CD14-positive monocyte (primary cell): ENCODE measurements at regions not wholly inside any gene's neighbourhood (a gene's known extent, or its start where the extent isn't known, plus 50 kb on each side); places are given as distances from the start of the nearest gene placed in this dataset.

Experiments used
- DNase-seq, 3 donors: peaks; one replicate each; pipeline ENCODE4 v3.0.0-alpha.2; 2011 to 2022
- H2AFZ ChIP-seq: 2 replicates; pipeline ENCODE4 v1.6.0; 2012; ENCODE audit warnings: mild to moderate bottlenecking, low read depth, low read length, inconsistent platforms; ENCODE audit not compliant: insufficient read depth, poor library complexity, severe bottlenecking
- H3K27ac ChIP-seq, 2 donors: 1 replicate in 1 of 2; 2 replicates in 1 of 2; pipeline ENCODE4 v1.5.1; 2012 to 2013; ENCODE audit warnings: low read length in 2 of 2, control low read depth in 1 of 2, inconsistent platforms in 1 of 2, low read depth in 1 of 2, mild to moderate bottlenecking in 1 of 2
- H3K27me3 ChIP-seq, 2 donors: one replicate each; pipeline versions ENCODE4 v1.6.0 to v1.6.1; 2011 to 2013; ENCODE audit warnings: low read length in 2 of 2; ENCODE audit not compliant: control insufficient read depth in 2 of 2, insufficient read depth in 2 of 2
- H3K36me3 ChIP-seq, 2 donors: replicated peaks in 1 of 2; 1 replicate in 1 of 2; 2 replicates in 1 of 2; pipeline versions ENCODE4 v1.5.1 to v1.6.1; 2012 to 2013; ENCODE audit warnings: low read length in 2 of 2, control low read depth in 1 of 2, inconsistent platforms in 1 of 2, mild to moderate bottlenecking in 1 of 2; ENCODE audit not compliant: insufficient read depth in 2 of 2, control insufficient read depth in 1 of 2
- H3K4me1 ChIP-seq, 2 donors: 1 replicate in 1 of 2; 2 replicates in 1 of 2; pipeline versions ENCODE4 v1.5.1 to v1.6.1; 2012 to 2013; ENCODE audit warnings: low read length in 2 of 2, control low read depth in 1 of 2, inconsistent platforms in 1 of 2, mild to moderate bottlenecking in 1 of 2, moderate library complexity in 1 of 2; ENCODE audit not compliant: insufficient read depth in 2 of 2, control insufficient read depth in 1 of 2
- H3K4me2 ChIP-seq: replicated peaks from 2 replicates; pipeline ENCODE3; 2012; ENCODE audit warnings: low read length, moderate library complexity, mild to moderate bottlenecking; ENCODE audit not compliant: poor library complexity, severe bottlenecking; ENCODE audit errors: extremely low read depth
- H3K4me3 ChIP-seq, 3 experiments: fragments of 200-600 bp in 1 of 3; sonication (generic) in 1 of 3; replicated peaks in 1 of 3; 1 replicate in 2 of 3; 2 replicates in 1 of 3; pipeline ENCODE4 v1.5.1; 2011 to 2013; ENCODE audit warnings: low read length in 3 of 3, mild to moderate bottlenecking in 3 of 3, control low read depth in 2 of 3, low read depth in 2 of 3, inconsistent platforms in 1 of 3, moderate library complexity in 1 of 3
- H3K79me2 ChIP-seq: 2 replicates; pipeline ENCODE4 v1.6.0; 2012; ENCODE audit warnings: mild to moderate bottlenecking, control low read depth, inconsistent platforms, low read length, moderate library complexity; ENCODE audit not compliant: insufficient read depth
- H3K9ac ChIP-seq: 2 replicates; pipeline ENCODE4 v1.6.0; 2017; ENCODE audit warnings: low read length, mild to moderate bottlenecking; ENCODE audit not compliant: insufficient read depth, poor library complexity, severe bottlenecking
- H3K9me3 ChIP-seq, 2 donors: replicated peaks in 1 of 2; 1 replicate in 1 of 2; 2 replicates in 1 of 2; pipeline versions ENCODE4 v1.5.1 to v1.6.1; 2012 to 2013; ENCODE audit warnings: low read length in 2 of 2, control low read depth in 1 of 2; ENCODE audit not compliant: control insufficient read depth in 1 of 2, insufficient read depth in 1 of 2
- H4K20me1 ChIP-seq: 2 replicates; pipeline ENCODE4 v1.6.0; 2012; ENCODE audit warnings: mild to moderate bottlenecking, low read length, control low read depth, moderate library complexity; ENCODE audit not compliant: insufficient read depth
- H3K27ac Mint-ChIP-seq, 7 donors: one replicate each; pipeline ENCODE4 v1.8.0; 2020; ENCODE audit warnings: mild to moderate bottlenecking in 7 of 7, mixed read lengths in 7 of 7, moderate library complexity in 6 of 7, inconsistent platforms in 2 of 7
- H3K27me3 Mint-ChIP-seq, 3 donors: one replicate each; pipeline ENCODE4 v1.8.0; 2021 to 2022; ENCODE audit warnings: low read depth in 3 of 3, mild to moderate bottlenecking in 3 of 3, mixed read lengths in 3 of 3, moderate library complexity in 3 of 3, inconsistent platforms in 1 of 3
- H3K36me3 Mint-ChIP-seq, 2 donors: one replicate each; pipeline ENCODE4 v1.8.0; 2020; ENCODE audit warnings: mixed read lengths in 2 of 2, inconsistent platforms in 1 of 2, mild to moderate bottlenecking in 1 of 2
- H3K4me1 Mint-ChIP-seq: one replicate; pipeline ENCODE4 v1.8.0; 2020; ENCODE audit warnings: mild to moderate bottlenecking, mixed read lengths
- H3K4me3 Mint-ChIP-seq, 2 donors: one replicate each; pipeline ENCODE4 v1.8.0; 2020; ENCODE audit warnings: mild to moderate bottlenecking in 2 of 2, mixed read lengths in 2 of 2, moderate library complexity in 1 of 2
- H3K9me3 Mint-ChIP-seq, 7 donors: one replicate each; pipeline ENCODE4 v1.8.0; 2020 to 2022; ENCODE audit warnings: mixed read lengths in 7 of 7, mild to moderate bottlenecking in 6 of 7, moderate library complexity in 6 of 7, inconsistent platforms in 2 of 7
- CTCF ChIP-seq: fragments of 200-600 bp; IDR thresholded peaks from one replicate; pipeline ENCODE4 v1.8.0; 2022; ENCODE audit warnings: antibody characterized with exemption, mild to moderate bottlenecking
- WGBS: methylation state at CpG from one replicate; pipeline ENCODE4 v1.1.5; 2013; ENCODE audit warnings: missing lambda C conversion rate; ENCODE audit not compliant: insufficient coverage; 5-methylcytosine and 5-hydroxymethylcytosine counted together
- intact Hi-C, 2 donors: fragments of 100-400 bp; cut with micrococcal nuclease; formaldehyde crosslinking; loops; one replicate each; pipeline versions ENCODE4 v1.15.0 to v1.15.1; 2023

- Histone ChIP-seq H2AFZ (no peak overlapping the region), H3K9ac (no peak overlapping the region)
- intact Hi-C loops = no loop called here
Observed at GRCh38 chr6:50978380-50979170, 159.9 kb downstream of the TFAP2B start.

GRCh38 chr6:50979171-50979525 lies 160.5 kb downstream of the TFAP2B start:
- no peaks in the 10 kb centered on the region for H3K4me1 ChIP-seq
- no CpG with 5 or more reads among the region's 2 CpGs for WGBS
- no peak overlapping the region for H3K27ac ChIP-seq
- no peaks in the 10 kb centered on the region for H3K36me3 ChIP-seq
- H3K27ac Mint-ChIP-seq = no peak overlapping the region
- H3K36me3 Mint-ChIP-seq = no peaks in the 10 kb centered on the region
- H3K27me3 Mint-ChIP-seq = peaks cover 0 to 4% (median 1%) of the 10 kb centered on the region in 3 donors
- H3K4me1 Mint-ChIP-seq = no peaks in the 10 kb centered on the region
- no peak overlapping the region for H3K4me2 ChIP-seq
- H3K79me2 ChIP-seq = no peaks in the 10 kb centered on the region
- peaks cover 0 to 1% (median 0%) of the 10 kb centered on the region in 7 donors for H3K9me3 Mint-ChIP-seq
- TF ChIP-seq CTCF = no peak
- H3K4me3 ChIP-seq = no peak overlapping the region
- DNase-seq = no peak
- no peak overlapping the region for H2AFZ ChIP-seq
- H3K4me3 Mint-ChIP-seq = no peak overlapping the region
- intact Hi-C loops = no loop called here
- H3K9ac ChIP-seq = no peak overlapping the region
- H3K9me3 ChIP-seq = no peaks in the 10 kb centered on the region
- no peaks in the 10 kb centered on the region for H4K20me1 ChIP-seq
- no peaks in the 10 kb centered on the region for H3K27me3 ChIP-seq

More at GRCh38 chr6:50978380-50979170, 159.9 kb downstream of the TFAP2B start:
- Histone ChIP-seq H3K9me3 (no peaks in the 10 kb centered on the region), H3K4me1 (no peaks in the 10 kb centered on the region), H3K4me3 (no peak overlapping the region), H3K4me2 (no peak overlapping the region), H3K27me3 (no peaks in the 10 kb centered on the region), H4K20me1 (no peaks in the 10 kb centered on the region), H3K36me3 (no peaks in the 10 kb centered on the region), H3K27ac (no peak overlapping the region), H3K79me2 (no peaks in the 10 kb centered on the region)
- peaks cover 0 to 4% (median 1%) of the 10 kb centered on the region in 3 donors for H3K27me3 Mint-ChIP-seq
- no peak for TF ChIP-seq CTCF
- no peak overlapping the region for H3K27ac Mint-ChIP-seq
- H3K4me1 Mint-ChIP-seq = no peaks in the 10 kb centered on the region
- no peaks in the 10 kb centered on the region for H3K36me3 Mint-ChIP-seq
- WGBS = no CpG with 5 or more reads among the region's 4 CpGs
- H3K9me3 Mint-ChIP-seq = peaks cover 0 to under 1% (median 0%) of the 10 kb centered on the region in 7 donors
- H3K4me3 Mint-ChIP-seq = no peak overlapping the region
- DNase-seq = no peak
